Gastroesophageal sphincter (tissue), 3 donors: ENCODE measurements at regions not wholly inside any gene's neighbourhood (a gene's known extent, or its start where the extent isn't known, plus 50 kb on each side); places are given as distances from the start of the nearest gene placed in this dataset.

Source experiments
- CTCF ChIP-seq, 4 experiments: fragments of 200-600 bp in 2 of 4; fragments of 450-650 bp in 2 of 4; sonication (generic) in 1 of 4; IDR thresholded peaks; one replicate each; pipeline ENCODE4 v1.5.1; 2017 to 2019; ENCODE audit warnings: antibody characterized with exemption in 4 of 4, mild to moderate bottlenecking in 2 of 4, moderate library complexity in 2 of 4
- POLR2AphosphoS5 ChIP-seq: sonication (generic); formaldehyde crosslinking; IDR thresholded peaks from one replicate; pipeline ENCODE4 v1.6.1; 2017; ENCODE audit warnings: antibody characterized with exemption

- TF ChIP-seq CTCF (IDR thresholded peaks at IDR 0.05) (no peak), POLR2AphosphoS5 (no peak)
Measured at GRCh38 chr4:81997313-81997712, 376.5 kb downstream of the HNRNPD start.
